Prostate gland (tissue), 2 donors: ENCODE measurements at regions not wholly inside any gene's neighbourhood (a gene's known extent, or its start where the extent isn't known, plus 50 kb on each side); places are given as distances from the start of the nearest gene placed in this dataset.

ENCODE experiments used
- CTCF ChIP-seq, 4 experiments: fragments of 200-600 bp in 2 of 4; fragments of 450-650 bp in 2 of 4; sonication (generic) in 2 of 4; IDR thresholded peaks; 1 replicate in 3 of 4; 2 replicates in 1 of 4; pipeline ENCODE4 v1.5.1; 2016 to 2019; ENCODE audit warnings: antibody characterized with exemption in 4 of 4, mild to moderate bottlenecking in 2 of 4, moderate library complexity in 2 of 4
- POLR2AphosphoS5 ChIP-seq: sonication (generic); formaldehyde crosslinking; IDR thresholded peaks from one replicate; pipeline ENCODE4 v1.6.1; 2017; ENCODE audit warnings: antibody characterized with exemption

GRCh38 chr13:22744688-22745452, 435.9 kb upstream of the SGCG start:
- TF ChIP-seq POLR2AphosphoS5 (no peak), CTCF (IDR thresholded peaks at IDR 0.05) (no peak)
